NCI-H524 treated with DMSO at 0.1 percent for 48 hours (cell line): ENCODE measurements at regions not wholly inside any gene's neighbourhood (a gene's known extent, or its start where the extent isn't known, plus 50 kb on each side); places are given as distances from the start of the nearest gene placed in this dataset.

Experiments
- DNase-seq: peaks from one replicate; lab custom pipeline; 2025; lab: John Stamatoyannopoulos, UW

DNA sequence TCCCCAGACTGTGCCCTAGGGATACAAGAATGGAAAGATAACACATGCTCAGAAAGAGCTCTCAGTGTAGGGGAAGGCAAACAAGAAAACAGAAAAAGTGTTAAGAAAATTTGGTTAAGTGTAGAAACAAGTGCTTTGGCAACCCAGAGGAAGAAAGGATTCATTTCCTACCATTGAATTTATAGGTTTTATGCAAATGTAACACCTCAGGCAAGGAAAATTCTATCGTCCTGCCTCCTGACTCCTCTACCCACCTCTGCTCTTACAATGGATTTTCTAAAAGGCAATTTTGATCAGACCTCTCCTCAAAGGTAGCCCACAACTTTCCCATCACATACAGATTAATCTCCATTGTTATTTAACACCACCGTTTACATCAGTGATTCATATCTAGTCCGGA lies 298.7 kb downstream of the RFC3 start:
- no peak for DNase-seq

- no peak for DNase-seq
Observed at GRCh38 chr13:34124666-34125306, 306.8 kb downstream of the RFC3 start.

- DNase-seq: no peak
Observed at GRCh38 chr13:34127523-34127922, 309.6 kb downstream of the RFC3 start.

DNA sequence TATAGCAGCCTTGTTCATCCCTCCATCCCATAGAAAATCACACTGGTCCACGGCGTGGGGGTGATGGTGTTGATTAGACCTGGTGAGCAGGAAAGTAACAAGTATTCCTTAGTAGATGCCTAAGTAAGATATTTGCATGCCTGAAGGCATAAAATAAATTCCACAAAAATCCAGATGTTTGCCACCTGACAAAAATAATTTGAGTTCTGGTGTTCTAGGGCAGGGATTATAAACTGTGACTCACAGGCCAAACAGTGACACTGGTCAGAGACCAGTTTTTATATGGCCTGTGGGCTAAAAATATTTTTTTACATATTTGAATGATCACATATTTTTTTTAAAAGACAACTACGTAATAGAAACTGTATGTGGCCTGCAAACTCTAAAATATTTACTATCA lies 310.7 kb downstream of the RFC3 start:
- no peak for DNase-seq

- DNase-seq: no peak
Observed at GRCh38 chr13:34129436-34129835, 311.5 kb downstream of the RFC3 start.

DNA sequence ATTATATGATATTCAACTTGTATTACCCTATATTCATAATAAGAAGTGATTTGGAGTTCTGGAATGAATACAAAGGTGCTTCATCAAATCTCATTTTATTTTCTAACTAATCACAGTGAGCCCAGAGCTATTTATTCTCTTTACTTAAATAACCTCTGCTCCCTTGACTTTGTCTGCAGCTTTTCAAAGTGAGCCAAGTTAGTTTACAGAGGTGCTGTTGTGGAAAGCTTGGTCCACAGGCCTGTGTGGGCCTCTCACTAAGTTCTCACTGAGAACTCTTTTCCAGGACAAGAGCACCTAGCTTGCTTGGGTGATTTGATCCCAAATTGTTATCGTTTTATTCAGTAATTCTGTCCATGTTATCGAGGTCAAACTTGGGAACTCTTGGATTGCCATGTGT lies 319.3 kb downstream of the RFC3 start:
- DNase-seq: no peak

DNA sequence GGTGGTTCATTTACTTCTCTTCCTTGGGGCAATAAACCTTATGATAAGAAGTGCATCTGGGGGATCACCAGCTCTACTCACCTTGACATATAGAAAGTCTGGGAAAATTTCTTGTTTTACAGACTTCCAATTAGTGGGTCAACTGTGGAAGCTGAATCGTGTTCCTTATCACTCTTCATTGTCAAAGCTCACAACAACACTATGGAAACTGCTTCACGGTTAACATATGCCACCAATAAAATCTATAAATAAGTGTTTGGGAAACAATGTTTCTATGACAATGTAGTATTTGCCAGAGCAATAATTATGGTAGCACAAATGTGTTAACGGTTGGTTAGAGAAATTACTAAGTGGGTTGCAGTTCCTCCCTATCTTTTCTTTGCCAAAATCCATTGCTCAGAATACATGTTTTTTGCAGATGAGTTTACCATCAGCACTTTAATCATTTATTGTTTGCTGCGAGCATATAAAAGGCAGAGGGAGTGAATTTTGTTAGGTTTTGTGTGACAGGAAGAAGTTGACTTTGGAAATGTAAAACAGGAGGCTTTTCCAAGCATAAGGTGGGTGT lies 321.8 kb downstream of the RFC3 start:
- DNase-seq: no peak

- no peak for DNase-seq
Observed at GRCh38 chr13:34143637-34144036, 325.7 kb downstream of the RFC3 start.

DNA sequence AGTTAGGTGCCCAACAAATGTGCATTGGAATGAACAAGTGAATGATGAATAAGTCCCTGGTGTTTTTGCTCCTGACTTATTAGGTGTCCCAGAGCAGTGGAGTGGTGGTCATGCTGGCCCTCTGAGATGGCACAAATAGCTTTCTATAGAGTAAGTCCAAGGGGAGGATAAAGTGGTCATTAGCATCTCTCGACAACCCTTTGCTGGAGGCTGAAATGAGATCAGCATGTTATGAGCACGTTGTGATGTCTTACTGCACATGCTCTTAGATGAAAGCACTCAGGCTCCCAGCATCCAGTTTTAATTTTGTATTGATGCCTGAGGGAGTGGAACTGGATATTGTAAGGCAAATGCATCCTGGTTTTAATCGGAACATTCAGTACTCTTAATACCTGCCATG lies 326.2 kb downstream of the RFC3 start:
- no peak for DNase-seq

DNA sequence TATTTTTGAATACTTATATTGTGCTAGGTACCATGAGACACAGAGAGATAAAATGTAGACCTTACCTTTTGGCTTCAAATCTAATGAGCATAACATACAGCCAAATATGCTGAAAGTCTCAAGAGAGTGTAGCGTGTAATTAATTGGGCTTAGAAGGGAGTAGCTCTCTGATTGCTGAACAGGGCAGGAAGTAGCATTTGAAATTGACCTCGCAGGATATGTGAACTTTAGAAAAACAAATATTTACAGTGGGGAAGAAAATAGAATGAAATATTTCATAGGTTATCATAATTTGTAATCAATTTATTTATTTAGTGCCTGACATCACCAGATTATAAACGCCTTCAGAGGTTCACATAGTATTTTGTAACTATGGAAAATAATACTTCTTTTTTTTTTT lies 327.1 kb downstream of the RFC3 start:
- DNase-seq: no peak

DNA sequence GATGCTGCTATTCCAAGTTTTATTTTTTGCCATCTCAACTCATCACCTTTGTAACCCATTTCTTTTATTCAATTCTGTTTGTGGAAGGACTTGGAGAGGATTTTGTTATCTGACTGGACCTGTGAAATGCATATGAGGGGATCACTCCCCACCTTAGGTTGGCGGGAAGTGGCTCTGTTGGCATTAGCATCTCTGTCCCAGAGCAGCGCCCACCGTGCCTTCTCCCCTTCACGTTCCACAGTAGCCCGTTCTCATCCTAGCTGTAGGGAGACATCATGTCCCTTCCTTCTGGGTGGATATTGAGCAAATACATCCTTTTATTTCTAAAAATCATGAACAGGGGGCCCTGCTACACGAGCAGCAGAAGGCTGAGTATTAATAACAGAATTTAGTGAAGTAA lies 330.4 kb downstream of the RFC3 start:
- DNase-seq: no peak

DNA sequence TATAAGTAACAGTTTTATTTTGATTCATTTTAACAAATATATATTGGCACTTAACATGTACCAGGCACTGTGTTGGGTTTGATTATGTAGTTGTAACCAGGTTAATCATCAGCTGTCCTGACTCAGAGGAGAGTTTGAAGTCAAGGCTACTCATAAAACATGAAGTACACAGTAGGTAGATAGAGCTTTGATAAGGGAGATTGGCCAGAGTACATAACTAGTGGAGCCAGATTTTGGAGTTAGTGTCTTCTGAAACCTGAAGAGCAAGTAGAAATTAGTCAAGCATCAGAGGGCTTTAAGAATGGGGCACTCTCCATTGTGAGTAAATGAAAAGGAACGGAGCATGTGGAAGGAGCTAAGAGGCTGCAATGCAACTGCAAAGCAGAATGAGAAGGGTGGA lies 333.9 kb downstream of the RFC3 start:
- no peak for DNase-seq

DNA sequence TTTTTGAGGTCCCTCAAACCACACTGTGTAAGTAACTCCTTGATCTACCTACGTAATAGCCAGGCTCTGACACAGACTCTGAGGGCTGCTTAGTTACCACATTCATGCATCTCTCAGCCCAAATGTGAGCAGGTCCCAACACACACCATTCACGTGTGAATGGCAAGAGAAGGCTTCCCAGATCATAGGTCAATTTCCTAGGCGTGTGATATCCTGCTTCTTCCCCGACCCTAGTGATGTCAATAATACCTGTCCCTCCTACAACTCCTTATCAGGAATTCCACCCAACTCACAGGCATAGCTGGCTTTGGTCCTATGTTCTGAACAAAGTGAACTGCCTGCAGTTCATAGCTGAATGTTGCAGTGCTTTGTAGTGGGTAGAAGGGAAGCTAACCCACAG lies 334.5 kb downstream of the RFC3 start:
- no peak for DNase-seq

DNA sequence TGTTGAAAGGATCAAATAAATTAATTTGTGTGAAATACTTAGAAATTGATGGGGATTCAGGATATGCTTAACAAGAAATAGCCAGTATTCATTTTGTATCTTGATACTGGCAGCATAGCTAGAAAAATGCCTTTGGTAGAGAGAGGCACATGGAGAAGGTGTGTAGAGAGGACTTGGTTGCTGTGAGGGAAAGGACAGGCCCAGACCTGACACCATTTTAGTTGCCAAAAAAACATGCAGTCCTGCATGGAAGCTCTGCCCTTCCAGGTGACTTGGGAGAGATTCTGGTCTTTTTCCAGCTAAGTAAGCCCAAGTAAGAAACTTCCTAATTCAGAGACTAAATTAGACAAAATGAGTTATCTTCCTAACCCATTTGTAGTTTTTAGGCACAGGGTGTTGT lies 335.0 kb downstream of the RFC3 start:
- no peak for DNase-seq

GRCh38 chr13:34153428-34154180 lies 335.7 kb downstream of the RFC3 start:
- DNase-seq: no peak

DNA sequence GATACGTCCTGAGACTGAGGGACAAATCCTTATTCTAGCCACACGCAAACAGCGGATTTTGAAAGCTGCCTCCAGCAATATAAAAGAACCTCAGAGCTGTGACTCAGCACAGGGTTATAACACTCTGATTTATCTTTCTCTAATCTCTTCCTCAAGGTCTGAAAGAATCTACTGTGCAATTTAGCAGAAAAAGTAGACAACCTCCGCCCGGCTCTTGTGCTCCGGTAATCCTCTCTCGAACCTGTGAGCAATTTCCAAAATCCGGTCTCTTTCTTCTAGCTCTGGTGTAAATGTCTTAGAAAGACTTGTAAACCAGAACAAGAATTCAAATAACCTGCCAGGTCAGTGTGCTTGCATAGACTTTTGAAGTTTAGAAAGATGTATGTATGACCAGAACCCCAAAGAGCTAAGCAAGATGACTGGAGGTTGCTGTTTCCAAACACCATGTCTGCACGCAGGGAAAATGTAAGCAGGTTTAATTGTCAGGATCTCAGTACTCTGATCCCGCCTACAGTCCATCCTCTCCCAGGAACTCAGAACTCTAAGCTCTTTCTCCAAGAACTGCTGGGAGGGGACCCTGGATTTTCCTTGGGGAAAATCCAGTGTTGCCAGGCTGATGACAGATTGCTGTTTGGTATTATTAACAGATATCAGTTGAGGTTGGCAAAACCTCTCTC lies 338.1 kb downstream of the RFC3 start:
- DNase-seq: no peak

GRCh38 chr13:34156841-34157365 lies 339.0 kb downstream of the RFC3 start:
- DNase-seq: peak; percentile 3

DNA sequence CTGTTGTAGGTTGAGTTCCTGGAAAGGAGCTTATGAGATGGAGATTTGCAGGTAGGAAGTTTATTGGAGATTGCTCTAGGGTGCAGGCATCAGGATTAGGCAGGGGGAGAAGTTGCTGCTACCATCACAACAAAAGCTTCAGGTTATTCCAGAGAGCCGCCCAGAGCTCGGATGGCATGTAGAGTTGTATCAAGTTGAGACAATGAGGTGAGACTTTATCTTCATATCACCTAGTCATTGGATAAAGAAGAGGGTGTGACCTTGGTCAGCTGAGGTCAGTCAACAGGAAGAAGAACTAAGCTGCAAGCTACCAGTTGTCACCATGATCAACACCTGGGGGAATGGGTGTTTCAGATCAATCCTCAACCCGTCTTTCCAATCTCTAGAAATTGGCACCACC lies 342.0 kb downstream of the RFC3 start:
- no peak for DNase-seq

DNA sequence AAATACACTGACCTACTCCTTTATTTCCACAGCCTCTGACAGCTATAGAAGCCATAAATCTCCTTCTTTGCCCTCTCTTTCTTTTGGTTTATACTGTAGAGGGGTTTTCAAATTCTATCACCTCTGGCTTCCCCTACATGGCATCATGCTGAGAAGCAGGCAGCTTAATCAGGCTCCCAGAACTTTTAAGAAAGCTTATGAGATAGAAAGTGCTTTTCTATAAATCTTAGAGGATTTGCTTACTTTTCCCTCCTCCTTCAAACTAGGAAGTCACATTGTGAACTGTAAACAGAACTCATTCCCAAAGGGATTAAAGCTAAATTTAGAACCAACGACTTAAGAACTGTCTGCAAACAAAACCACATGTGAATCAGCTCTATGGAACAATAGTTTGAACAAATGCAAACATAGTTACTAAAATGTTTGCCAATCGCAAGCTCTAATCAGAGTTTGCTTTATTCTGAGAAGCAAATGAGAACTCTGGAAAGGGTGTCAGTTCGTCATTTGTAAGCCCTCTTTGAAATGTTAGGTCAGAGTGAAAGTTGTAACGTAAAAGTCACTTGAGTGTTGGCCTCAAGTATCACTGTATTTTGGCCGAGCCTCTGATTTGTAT lies 344.1 kb downstream of the RFC3 start:
- DNase-seq: no peak

DNA sequence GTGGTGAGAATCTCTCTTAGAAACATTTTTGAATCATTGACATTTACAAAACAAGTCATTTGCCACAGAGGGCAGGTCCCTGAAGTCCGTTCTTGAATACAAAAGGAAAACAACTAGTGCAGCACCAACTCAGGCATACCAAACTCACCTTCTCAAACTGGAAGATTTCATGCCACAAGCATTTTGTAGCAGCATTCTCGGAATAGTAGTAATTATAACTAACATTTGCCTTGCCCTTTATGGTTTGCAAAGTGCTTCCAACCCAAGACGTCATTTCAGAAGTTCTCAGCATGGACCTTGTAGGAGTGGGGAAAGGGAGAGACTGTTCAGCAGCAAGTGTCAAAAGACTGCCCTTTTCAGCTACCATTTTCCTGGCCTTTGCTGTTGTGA lies 344.6 kb downstream of the RFC3 start:
- no peak for DNase-seq

DNA sequence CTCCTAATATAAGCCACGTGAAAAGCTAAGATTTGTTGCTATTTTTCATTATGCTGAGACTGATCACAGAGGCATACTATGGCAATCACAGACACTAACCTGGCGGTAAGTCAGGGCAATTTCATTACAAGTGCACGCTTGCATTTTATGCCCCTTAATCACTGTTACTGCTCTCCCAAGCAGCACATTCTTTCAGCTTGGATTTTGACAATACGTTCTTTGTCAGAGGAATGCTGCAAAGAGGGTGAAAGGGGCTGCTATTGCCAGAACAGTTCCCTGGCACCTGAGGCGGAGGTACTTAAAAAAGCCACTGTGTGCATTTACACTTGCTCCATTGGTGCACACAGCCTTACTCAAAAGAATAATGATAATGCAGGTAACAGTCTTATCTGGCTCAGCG lies 346.6 kb downstream of the RFC3 start:
- DNase-seq: no peak

DNA sequence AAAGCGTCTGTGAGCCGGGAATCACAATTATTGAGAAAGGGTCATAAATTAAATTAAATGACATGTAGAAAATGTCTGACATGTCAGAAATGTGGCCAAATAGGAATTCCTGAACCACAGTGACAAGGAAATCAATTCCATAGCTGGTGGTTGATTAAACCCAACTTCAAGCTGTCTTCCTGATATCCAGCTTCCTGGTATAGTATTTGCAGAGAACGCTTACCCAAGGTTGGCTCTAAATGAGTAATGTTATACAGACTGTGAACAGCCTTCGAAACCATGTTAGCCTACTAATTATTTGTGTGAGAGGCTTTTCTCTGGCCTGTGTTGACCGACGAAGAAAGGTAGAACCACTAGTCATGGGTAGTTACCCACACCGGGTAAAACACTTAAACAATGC lies 347.2 kb downstream of the RFC3 start:
- DNase-seq: no peak
